A673 (cell line): ENCODE measurements at regions not wholly inside any gene's neighbourhood (a gene's known extent, or its start where the extent isn't known, plus 50 kb on each side); places are given as distances from the start of the nearest gene placed in this dataset.
"Not testable (repeated sequence)": the region's sequence is repeated elsewhere in the genome, so short reads cannot be mapped to it uniquely, and the experiment has no call there.

ENCODE experiments used
- BruUV-seq: library from RNA; stranded (reverse); fragments of 400-500 nt; replicated peaks from 2 replicates; lab custom pipeline; 2021; lab: Mats Ljungman, UMichigan
- CTCF ChIA-PET: fragments of 300-600 bp; sonication (Branson Sonifier 250); formaldehyde crosslinking; loops from one replicate; lab custom pipeline; 2022; ENCODE audit warnings: antibody characterized with exemption; lab: Charles Lee
- POLR2A ChIA-PET: fragments of 300-600 bp; sonication (Branson Sonifier 250); formaldehyde crosslinking; loops from one replicate; lab custom pipeline; 2022; ENCODE audit warnings: antibody characterized with exemption; ENCODE audit not compliant: low non-redundant PET; lab: Charles Lee
- DNase-seq: peaks from one replicate; pipeline ENCODE4 v3.0.0-alpha.2; 2015; ENCODE audit warnings: low spot score
- H3K27ac ChIP-seq: fragments of 200-600 bp; sonication (generic); 2 replicates; pipeline ENCODE4 v1.5.1; 2016; ENCODE audit warnings: mixed run types, low read depth, mild to moderate bottlenecking, mixed read lengths, antibody characterized with exemption, low read length; ENCODE audit not compliant: poor library complexity, severe bottlenecking
- H3K27me3 ChIP-seq: fragments of 200-600 bp; sonication (generic); replicated peaks from 2 replicates; pipeline ENCODE4 v1.6.1; 2017; ENCODE audit warnings: mixed run types, low read depth, mild to moderate bottlenecking, mixed read lengths, antibody characterized with exemption, low read length; ENCODE audit not compliant: insufficient read depth, poor library complexity
- H3K36me3 ChIP-seq: fragments of 200-600 bp; sonication (generic); 2 replicates; pipeline ENCODE4 v1.6.1; 2016; ENCODE audit warnings: mixed run types, mild to moderate bottlenecking, mixed read lengths, antibody characterized with exemption, low read length; ENCODE audit not compliant: insufficient read depth, poor library complexity, severe bottlenecking
- H3K4me1 ChIP-seq: fragments of 200-600 bp; sonication (generic); 2 replicates; pipeline ENCODE4 v1.6.1; 2017; ENCODE audit warnings: mixed run types, mild to moderate bottlenecking, mixed read lengths, antibody characterized with exemption, low read length; ENCODE audit not compliant: insufficient read depth, poor library complexity, severe bottlenecking
- H3K4me3 ChIP-seq: fragments of 200-600 bp; sonication (generic); 2 replicates; pipeline ENCODE4 v1.5.1; 2016; ENCODE audit warnings: low read depth, mixed run types, mild to moderate bottlenecking, mixed read lengths, low read length; ENCODE audit not compliant: poor library complexity, severe bottlenecking
- H3K9me3 ChIP-seq: fragments of 200-600 bp; sonication (generic); 2 replicates; pipeline ENCODE4 v1.6.1; 2016; ENCODE audit warnings: mixed run types, low read depth, mild to moderate bottlenecking, mixed read lengths, antibody characterized with exemption, low read length; ENCODE audit not compliant: poor library complexity, severe bottlenecking
- EZH2 ChIP-seq: fragments of 200-600 bp; sonication (generic); IDR thresholded peaks from 2 replicates; pipeline ENCODE4 v1.6.1; 2017; ENCODE audit warnings: borderline replicate concordance, low read depth, mild to moderate bottlenecking, mixed read lengths, antibody characterized with exemption, low read length; ENCODE audit not compliant: poor library complexity, severe bottlenecking
- intact Hi-C: fragments of 100-400 bp; cut with micrococcal nuclease; formaldehyde crosslinking; loops from one replicate; pipeline ENCODE4 v1.10.0; 2022; ENCODE audit not compliant: unreplicated experiment
- TF ChIP-seq, protein P1 (sequence below): fragments of 300-800, 200-600 bp; sonication (generic); conservative IDR thresholded peaks from 2 replicates; pipeline ENCODE4 v1.5.1; 2017; ENCODE audit warnings: low read depth, mild to moderate bottlenecking, antibody characterized with exemption, low read length, moderate library complexity, mixed read lengths

DNA sequence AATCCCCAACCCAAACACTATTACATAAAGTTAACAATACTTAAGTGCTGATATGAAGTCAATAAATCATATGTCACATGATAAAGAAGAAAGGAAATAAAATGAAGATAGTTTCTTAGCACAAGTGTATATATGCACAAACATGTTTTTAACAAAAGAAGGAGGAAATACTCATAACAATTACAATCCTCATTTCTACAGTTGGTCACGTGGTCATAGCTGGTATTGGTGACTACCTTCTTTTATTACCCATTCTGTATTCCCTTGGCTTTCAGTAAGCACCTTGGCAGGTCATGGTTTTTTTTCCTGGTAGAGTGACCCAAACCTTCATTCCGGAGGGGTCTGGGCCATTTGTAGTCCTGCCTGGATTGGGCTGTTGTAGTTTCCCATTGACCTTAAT lies 137.1 kb upstream of the KCND3 start:
- H3K9me3 ChIP-seq, result no peaks in the 10 kb centered on the region
- no peak overlapping the region for H3K4me3 ChIP-seq
- TF ChIP-seq, protein P1, sequence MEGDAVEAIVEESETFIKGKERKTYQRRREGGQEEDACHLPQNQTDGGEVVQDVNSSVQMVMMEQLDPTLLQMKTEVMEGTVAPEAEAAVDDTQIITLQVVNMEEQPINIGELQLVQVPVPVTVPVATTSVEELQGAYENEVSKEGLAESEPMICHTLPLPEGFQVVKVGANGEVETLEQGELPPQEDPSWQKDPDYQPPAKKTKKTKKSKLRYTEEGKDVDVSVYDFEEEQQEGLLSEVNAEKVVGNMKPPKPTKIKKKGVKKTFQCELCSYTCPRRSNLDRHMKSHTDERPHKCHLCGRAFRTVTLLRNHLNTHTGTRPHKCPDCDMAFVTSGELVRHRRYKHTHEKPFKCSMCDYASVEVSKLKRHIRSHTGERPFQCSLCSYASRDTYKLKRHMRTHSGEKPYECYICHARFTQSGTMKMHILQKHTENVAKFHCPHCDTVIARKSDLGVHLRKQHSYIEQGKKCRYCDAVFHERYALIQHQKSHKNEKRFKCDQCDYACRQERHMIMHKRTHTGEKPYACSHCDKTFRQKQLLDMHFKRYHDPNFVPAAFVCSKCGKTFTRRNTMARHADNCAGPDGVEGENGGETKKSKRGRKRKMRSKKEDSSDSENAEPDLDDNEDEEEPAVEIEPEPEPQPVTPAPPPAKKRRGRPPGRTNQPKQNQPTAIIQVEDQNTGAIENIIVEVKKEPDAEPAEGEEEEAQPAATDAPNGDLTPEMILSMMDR, result no peak
- no peak for TF ChIP-seq EZH2
- ChIA-PET CTCF (no interaction called here), POLR2A (no interaction called here)
- intact Hi-C loops, result no loop called here
- no TSS peak for BruUV-seq
- DNase-seq, result no peak
- H3K27ac ChIP-seq, result no peak overlapping the region
- H3K4me1 ChIP-seq, result no peaks in the 10 kb centered on the region
- no peaks in the 10 kb centered on the region for H3K36me3 ChIP-seq
- H3K27me3 ChIP-seq, result no peaks in the 10 kb centered on the region

DNA sequence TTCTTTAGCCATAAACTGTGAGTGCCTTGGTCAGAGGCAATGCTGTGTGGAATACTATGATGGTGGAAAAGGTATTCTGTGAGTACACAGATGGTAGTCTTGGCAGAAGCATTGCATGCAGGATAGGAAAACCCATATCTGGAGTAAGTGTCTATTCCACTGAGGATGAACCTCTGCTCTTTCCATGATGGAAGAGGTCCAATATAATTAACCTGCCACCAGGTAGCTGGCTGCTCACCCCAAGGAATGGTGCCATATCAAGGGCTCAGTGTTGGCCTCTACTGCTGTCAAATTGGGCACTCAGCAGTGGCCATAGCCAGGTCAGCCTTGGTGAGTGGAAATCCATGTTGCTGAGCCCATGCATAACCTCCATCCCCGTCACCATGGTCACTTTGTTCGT lies 138.1 kb upstream of the KCND3 start:
- DNase-seq, H3K27ac ChIP-seq, H3K36me3 ChIP-seq, H3K4me3 ChIP-seq, H3K9me3 ChIP-seq, H3K4me1 ChIP-seq, BruUV-seq, POLR2A ChIA-PET, CTCF ChIA-PET, H3K27me3 ChIP-seq, intact Hi-C loops: not testable (repeated sequence)

DNA sequence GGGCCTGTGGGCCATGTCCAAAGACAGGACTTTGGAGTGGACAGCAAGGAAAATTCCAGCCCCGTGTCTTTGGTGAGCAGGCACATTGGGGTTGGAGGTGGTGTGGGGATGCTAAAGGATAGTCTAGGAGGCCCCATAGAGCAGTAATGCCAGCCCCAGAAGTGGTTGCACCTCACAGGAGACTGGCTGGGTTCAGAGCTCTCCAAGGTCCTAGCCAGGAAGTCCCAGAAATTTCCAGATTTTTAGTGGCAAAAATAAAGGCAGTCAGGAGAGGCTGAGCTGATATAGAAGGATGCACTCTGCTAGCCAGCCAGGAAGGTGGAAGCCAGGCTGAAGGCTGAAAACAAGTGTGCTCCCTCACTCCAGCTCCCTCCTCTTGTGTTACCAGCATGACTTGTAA lies 144.0 kb upstream of the KCND3 start:
- Histone ChIP-seq H3K27me3 (peaks cover 31% of the 10 kb centered on the region), H3K4me1 (no peaks in the 10 kb centered on the region), H3K9me3 (no peaks in the 10 kb centered on the region), H3K27ac (no peak overlapping the region), H3K36me3 (no peaks in the 10 kb centered on the region), H3K4me3 (no peak overlapping the region)
- ChIA-PET CTCF (no interaction called here), POLR2A (no interaction called here)
- no peak for DNase-seq
- no TSS peak for BruUV-seq
- intact Hi-C loops, result no loop called here
- TF ChIP-seq EZH2, result no peak
- TF ChIP-seq, protein P1, result no peak

DNA sequence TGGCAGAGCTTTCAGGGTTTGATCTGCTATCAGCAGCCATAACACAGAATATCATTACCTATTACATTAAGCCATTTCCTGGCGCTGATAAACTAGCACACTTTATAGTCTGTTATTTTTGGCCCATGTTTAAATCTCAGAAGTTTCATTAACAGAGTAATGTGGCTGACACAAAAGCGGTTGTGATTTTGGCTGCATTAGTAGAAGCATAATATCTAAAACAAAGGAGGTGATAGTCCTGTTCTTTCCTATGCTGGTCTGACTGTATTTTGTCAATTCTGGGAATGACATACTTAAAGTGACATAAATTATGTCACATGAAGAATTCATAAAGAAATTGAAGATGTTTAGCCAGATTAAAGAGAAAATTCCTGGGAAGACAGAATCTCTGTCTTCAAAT lies 151.3 kb upstream of the KCND3 start:
- Histone ChIP-seq H3K27ac (no peak overlapping the region), H3K4me1 (no peaks in the 10 kb centered on the region), H3K4me3 (no peak overlapping the region), H3K36me3 (no peaks in the 10 kb centered on the region), H3K9me3 (no peaks in the 10 kb centered on the region), H3K27me3 (peaks cover 73% of the 10 kb centered on the region)
- intact Hi-C loops, result no loop called here
- CTCF ChIA-PET, result no interaction called here
- BruUV-seq, result no TSS peak
- POLR2A ChIA-PET, result no interaction called here
- DNase-seq, result no peak
- TF ChIP-seq, protein P1, result no peak
- no peak for TF ChIP-seq EZH2
